Right kidney (tissue), 1 donor: ENCODE measurements at regions not wholly inside any gene's neighbourhood (a gene's known extent, or its start where the extent isn't known, plus 50 kb on each side); places are given as distances from the start of the nearest gene placed in this dataset.
"Not testable (repeated sequence)": the region's sequence is repeated elsewhere in the genome, so short reads cannot be mapped to it uniquely, and the experiment has no call there.

Experiments
- DNase-seq: peaks from one replicate; pipeline ENCODE4 v3.0.0-alpha.2; 2016

GRCh38 chr4:111040904-111041303 lies 418.0 kb upstream of the PITX2 start:
- DNase-seq = no peak

DNA sequence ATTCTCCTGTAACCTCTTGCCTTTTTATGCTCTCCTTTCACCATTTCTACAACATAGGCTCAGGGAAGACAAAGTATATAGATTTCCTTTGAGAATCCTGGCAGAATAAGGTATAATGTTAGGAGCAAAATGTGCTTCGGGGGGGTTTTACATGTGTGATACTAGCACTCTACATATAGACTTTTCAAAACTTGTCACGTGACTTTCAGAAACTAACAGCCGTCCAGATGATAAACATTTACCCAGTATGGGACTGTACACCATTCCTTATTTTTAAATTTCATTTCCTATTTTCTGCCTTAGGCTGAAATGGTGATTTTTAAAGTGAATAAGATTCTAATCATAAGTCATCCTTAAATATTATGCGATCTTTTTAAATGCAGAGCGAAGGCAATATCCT lies 420.4 kb upstream of the PITX2 start:
- no peak for DNase-seq

DNA sequence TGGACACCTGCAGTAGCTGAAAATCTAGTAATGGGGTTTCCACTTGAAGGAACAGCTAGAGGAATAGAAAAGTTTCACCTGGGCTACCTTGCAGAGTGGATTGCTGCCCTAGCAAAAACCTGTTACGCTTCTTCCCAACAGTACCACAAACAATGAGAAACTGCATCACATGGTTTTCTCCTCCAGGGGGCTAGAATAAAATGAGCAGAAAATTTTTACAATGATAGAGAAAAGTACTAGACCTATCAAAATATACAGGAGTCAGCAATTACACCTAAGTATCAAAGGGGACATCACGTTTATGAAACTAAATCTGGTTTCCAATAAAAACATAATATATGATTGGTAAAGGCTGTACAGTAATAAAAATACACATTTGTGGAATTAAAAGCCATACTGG lies 423.1 kb upstream of the PITX2 start:
- DNase-seq = no peak

DNA sequence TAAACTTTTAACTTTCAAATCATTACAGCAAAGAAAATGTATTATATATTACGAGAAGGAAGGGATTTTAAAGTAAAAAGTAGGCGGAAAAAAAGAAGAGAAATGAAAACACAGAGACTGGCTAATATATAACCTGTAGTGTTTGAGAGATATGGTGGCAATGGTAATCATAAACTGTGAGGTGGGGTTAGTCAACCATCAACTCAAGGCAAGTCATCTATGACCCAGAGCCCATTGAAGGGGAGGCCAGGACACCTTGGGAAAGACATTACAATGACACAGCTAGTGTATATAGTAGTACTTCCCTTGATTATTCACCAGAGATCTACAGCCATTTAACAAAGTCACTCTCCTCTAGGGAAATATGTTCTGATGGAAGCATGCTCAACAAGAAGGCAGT lies 423.9 kb upstream of the PITX2 start:
- no peak for DNase-seq

DNA sequence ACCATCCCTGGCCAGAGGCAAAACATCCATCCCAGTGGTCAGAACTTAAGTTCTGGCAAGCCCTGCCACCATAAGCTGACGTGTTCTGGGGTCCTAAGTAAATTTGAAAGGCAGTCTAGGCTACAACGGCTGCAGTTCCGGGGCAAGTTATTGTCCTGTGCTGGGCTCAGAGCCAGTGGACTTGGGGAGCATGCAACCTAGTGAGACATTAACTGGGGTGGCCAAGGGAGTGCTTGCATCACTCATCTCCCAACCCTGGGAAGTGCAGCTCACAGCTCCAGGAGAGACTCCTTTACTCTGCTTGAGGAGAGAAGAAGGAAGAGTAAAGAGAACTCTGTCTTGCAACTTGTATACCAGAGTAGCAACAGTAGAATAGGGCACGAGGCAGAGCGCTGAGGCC lies 425.4 kb upstream of the PITX2 start:
- DNase-seq = no peak

DNA sequence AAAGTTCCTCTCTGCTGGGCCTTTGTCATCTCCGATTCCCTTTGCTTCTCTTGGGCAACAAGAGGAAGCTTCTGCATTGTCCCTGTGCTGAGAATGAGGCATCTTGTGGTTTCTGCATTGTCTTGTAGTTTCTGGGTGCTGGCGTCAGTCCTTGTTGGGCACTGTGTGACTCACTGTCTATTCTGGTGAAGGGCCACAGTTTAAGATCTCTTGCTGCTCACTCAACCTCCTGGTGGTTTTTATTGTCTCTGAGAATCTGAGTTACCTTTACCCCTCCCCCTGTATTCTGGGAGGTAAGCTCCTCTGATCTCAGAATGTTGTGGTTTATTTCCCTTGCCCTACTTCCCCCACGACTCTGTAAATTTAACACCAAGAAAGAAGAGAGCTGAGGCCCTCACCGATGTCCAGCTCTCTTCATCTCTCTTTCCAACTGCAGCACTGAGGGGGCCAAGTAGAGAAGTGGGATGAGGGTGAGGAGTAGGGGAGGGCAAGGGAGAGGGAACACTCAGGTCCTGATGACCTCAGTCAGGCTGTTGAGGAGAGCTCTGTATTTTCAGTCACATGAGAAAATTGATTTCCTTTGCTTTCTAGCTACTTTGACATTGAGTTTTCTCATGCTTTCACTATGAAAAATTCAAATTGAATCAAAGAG lies 441.6 kb upstream of the PITX2 start:
- no peak for DNase-seq

GRCh38 chr4:111066001-111066400 lies 443.1 kb upstream of the PITX2 start:
- no peak for DNase-seq

DNA sequence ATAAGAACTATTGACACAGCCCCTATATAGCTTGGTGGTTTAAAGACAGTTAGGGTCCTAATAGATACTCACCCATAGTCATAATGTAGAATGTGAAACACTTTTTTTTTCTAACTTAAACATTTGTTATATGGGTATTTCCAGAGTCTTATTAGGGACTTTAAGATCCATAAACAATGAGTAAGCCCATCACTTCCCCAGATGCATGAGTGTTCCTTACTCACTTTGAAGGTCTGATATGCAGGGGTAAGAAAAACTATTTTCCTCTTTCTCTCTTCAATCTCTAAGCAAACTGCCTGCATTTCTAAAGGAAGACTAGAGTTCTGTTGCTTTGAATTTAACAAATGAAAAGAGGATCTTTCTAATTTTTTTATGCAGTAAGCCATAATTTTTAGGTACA lies 443.6 kb upstream of the PITX2 start:
- no peak for DNase-seq

GRCh38 chr4:111066887-111067286 lies 444.0 kb upstream of the PITX2 start:
- DNase-seq = no peak

DNA sequence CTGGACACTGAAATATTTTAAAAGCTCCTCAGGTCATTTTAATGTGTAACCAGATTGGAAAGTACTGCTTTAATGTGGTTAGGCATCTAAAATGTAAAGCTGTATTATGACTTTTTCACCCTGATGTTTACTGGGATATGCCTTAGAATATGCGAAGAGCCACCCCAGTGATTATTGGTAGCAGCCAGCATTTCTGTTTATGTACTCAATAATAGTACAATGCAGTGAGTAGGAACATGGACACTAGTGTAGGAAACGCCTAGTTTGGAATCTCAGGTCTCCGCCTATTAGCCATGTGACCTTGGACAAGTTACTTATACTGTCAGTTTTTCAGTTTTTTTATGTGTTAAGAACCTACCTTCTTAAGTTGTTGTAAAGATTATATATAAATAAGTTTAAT lies 446.0 kb upstream of the PITX2 start:
- no peak for DNase-seq

DNA sequence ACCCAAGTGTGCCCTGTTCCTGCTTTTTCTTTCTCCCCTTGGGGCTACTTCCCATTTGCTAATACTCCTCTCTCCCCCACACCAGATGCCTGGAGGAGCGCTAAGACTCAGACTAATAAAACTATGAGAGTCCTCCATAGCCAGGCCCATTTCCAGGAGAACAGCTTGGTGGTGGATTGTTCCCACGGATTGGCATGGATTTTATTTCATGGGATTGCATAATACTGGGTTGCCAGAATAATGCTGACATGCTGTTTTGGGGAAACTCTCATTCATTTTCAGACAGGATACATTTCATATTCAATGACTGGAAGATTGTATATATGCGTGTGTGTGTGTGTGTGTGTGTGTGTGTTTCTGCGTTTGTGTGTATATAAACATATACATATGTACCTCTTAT lies 447.5 kb upstream of the PITX2 start:
- no peak for DNase-seq

- DNase-seq = no peak
These were observed 451.7 kb upstream of the PITX2 start for GRCh38 chr4:111074523-111075114.

- not testable (repeated sequence) for DNase-seq
These were observed 453.4 kb upstream of the PITX2 start for GRCh38 chr4:111076299-111076698.

GRCh38 chr4:111108153-111108552 lies 485.3 kb upstream of the PITX2 start:
- no peak for DNase-seq

- no peak for DNase-seq
These were observed 490.7 kb upstream of the PITX2 start for GRCh38 chr4:111113591-111113990.

DNA sequence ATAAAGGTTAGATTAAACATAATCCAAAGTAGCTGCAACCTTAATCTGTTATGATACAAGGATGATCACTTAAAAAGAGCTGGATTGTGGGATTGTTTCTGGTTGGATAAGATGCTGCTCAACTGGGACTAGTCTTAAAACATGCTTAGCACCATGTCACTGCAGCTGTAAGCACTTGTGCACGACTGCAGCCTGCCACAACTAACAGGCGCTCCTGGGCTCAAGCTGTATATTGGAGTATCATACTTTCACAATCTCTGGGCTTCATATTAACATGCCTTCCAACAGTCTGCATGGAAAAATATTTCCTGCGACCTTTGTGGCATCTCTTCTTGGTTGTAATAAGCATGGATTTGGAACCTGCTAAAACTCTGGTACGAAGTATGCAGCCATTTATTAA lies 493.0 kb upstream of the PITX2 start:
- DNase-seq = no peak

DNA sequence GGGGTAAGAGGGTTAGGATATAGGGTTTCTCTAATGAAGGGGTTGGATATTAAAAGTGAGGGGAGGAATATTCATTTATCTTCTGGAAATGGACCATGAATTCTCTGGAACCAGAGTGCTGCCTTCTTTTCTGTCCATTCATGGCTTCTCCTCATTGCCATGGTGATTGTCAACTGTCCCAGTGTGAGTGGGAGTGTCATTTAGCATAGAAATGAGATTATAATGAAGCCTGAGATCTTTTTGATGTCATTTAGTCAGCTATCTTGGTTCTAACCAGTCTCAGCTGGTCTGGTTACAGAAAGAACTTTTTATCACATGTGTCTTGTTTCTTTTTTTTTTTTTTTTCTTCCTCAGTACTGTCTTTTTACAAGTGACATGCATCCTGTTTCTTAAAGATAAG lies 497.3 kb upstream of the PITX2 start:
- DNase-seq = no peak

DNA sequence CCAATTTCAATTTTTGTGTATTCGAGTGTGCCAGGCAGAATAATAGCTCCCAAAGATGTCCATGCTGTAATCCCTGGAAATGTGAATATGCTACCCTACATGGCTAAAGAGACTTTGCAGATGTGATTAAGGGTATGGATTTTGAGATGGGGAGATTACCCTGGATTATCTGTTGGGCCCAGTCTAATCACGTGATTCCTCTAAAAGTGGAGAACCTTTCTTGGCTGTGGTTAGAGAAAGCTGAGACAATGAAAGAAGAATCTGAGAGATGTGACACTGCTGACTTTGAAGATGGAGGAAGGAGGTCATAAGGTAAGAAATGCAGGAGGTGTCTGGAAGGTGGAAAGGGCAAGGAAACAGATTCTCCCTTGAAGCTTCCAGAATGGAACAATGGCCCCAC lies 503.5 kb upstream of the PITX2 start:
- no peak for DNase-seq

DNA sequence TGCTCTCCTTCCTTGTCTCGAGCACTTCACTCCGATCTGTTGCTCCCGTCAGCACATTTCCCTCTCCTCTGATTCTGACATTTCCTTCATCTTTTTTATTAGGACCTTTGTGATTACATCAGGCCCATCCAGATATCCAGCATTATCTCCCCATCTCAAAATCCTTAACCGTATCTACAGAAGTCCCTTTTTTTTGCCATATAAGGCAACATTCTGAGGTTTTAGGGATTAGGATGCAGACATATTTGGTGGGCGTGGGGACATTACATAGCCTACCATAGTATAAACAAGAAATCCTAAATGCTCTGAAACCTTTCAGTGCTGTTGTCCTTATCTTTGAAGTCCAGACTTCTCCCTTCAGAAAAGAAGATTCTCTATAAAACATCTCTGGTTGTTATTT lies 505.0 kb upstream of the PITX2 start:
- DNase-seq = no peak

DNA sequence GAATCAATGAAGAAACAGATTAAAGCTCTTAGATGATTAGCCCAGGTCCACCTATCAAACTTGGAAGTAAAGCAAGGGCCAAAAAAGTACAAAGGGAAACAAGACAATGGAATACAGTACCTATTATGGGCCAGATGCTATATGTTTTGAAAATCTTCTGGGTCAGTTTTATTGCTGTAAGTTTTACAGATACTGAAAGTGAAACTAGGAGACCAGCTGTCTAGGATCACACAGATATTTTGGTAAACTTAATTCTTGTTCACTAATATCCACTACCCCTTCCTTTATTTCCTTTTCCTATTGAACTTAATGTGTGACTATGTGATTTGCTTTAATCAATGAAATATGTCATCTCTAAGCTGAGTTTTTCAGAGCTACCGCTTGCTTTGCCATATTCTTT lies 505.4 kb upstream of the PITX2 start:
- no peak for DNase-seq

DNA sequence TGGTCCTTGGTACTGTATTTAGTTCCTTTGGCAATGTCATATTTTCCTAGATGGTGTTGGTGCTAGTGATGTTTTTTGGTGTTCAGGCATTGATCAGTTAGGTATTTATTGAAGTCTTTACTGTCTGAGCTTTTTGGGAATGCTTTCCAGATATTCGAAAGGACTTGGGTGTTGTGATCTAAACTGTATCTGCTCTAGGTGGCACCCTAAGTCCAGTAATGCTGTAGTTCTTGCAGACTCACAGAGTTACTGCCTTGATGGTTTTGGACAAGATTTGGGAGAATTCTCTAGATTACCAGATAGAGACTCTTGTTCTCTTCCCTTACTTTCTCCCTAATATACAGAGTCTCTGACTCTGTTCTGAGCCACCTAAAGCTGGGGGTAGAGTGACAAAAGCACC lies 513.6 kb upstream of the PITX2 start:
- DNase-seq = no peak

DNA sequence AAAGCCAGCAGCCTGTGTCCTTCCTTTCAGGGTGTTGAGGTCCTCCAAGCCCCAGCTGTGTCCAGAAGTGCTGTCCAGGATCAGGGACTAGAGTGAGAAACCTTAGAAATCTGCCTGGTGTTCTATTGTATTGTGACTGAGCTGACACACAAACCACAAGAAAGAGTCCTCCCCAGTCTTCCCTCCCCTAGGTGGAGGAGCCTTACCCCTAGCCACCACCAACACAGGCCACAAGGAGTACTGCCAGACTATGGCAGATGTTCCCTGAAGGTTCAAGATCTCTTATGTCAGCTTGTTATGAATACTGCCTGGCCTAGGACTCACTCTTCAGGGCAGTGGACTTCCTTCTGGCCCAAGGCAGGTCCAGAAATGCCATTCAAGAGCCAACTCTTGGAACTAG lies 514.1 kb upstream of the PITX2 start:
- DNase-seq = no peak

- DNase-seq = no peak
These were observed 520.6 kb upstream of the PITX2 start for GRCh38 chr4:111143510-111143909.

DNA sequence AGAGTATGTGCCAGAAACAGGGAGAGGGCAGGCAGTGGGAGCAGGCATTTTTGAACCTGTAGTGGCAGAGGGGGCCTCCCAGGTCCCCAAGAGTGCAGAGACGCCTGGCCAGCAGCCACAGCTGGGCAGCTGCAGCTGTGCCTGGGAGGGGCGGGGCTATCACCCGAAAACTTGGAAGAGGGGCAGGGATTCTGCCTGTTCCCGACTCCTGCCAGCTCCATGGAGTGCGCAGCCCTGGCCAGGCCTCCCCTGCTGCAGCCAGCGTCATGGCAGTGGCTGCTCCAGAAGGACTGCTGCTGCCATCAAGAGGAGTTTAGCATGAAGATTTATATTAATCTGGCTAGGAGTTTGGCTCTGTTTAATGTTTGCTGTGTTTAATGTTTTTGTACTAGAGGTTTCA lies 532.1 kb upstream of the PITX2 start:
- DNase-seq = no peak

DNA sequence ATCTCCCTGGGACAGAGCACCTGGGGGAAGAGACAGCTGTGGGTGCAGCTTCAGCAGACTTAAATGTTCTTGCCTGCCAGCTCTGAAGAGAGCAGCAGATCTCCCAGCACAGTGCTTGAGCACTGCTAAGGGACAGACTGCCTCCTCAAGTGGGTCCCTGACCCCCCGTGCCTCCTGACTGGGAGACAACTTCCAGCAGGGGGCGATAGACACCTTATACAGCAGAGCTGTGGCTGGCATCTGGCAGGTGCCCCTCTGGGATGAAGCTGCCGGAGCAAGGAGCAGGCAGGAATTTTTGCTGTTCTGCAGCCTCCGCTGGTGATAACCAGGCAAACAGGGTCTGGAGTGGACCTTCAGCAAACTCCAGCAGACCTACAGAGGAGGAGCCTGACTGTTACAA lies 541.7 kb upstream of the PITX2 start:
- DNase-seq = not testable (repeated sequence)
